ENCODE measurements at regions not wholly inside any gene's neighbourhood (a gene's known extent, or its start where the extent isn't known, plus 50 kb on each side); places are given as distances from the start of the nearest gene placed in this dataset.

DNA sequence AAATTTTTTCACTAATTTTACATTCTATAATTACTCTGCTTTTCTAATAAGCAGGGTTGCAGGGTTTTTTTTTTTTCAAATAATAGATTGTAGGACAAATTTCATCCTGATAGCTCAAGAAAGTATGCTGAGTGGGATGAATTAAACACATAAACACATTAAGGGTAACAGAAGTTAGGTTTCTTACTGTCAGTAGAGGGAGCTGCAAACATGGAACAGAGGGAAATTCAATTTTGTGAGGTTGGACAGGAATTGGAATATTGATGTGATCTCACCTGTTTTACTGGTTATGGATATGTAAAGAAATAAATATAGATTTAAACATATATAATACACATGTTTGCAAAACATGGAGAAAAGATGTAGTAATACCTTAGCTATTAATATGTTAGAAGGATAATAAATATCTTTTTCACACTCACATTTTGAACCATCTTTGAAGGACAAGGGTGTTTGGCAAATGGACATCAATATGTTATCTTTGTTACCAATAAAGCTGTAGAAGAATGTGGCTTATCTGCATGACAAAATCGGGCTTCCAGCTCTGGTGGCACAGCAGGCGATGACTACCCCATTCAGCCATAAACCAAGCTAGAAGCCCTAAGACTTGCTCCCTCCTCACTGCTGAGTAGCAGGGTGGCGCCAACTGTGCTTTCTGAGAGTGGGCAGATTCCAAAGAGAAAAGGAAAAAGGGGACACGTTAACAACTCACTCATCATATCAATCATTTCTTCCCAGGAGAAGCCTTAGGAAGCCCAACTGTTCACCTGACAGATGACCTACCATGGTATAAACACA lies 1257.4 kb downstream of the GATA3 start:
- TF ChIP-seq POLR2A (IDR thresholded peaks at IDR 0.05) (no peak), POLR2AphosphoS5 (IDR thresholded peaks at IDR 0.05) (no peak), CTCF (IDR thresholded peaks at IDR 0.05) (no peak), EP300 (IDR thresholded peaks at IDR 0.05) (no peak)
- H3K27me3 ChIP-seq = no peaks in the 10 kb centered on the region
- WGBS, 2 donors = 61 to 70% methylated on average over 4 of the region's 4 CpGs
- no peaks in the 10 kb centered on the region for H3K36me3 ChIP-seq
- no peaks in the 10 kb centered on the region for H3K4me1 ChIP-seq
- no peak overlapping the region for H3K4me3 ChIP-seq
- intact Hi-C loops (cut with DNase I) = no loop called here
- no peak for DNase-seq
- H3K27ac ChIP-seq = no peak overlapping the region
- no peaks in the 10 kb centered on the region for H3K9me3 ChIP-seq

GRCh38 chr10:9315292-9315691 lies 1260.8 kb downstream of the GATA3 start:
- no peaks in the 10 kb centered on the region for H3K27me3 ChIP-seq
- TF ChIP-seq POLR2AphosphoS5 (IDR thresholded peaks at IDR 0.05) (no peak), EP300 (IDR thresholded peaks at IDR 0.05) (no peak), CTCF (IDR thresholded peaks at IDR 0.05) (no peak), POLR2A (IDR thresholded peaks at IDR 0.05) (no peak)
- intact Hi-C loops (cut with DNase I) = no loop called here
- H3K4me3 ChIP-seq = no peak overlapping the region
- no peak for DNase-seq
- H3K27ac ChIP-seq = no peak overlapping the region
- no peaks in the 10 kb centered on the region for H3K4me1 ChIP-seq
- no peaks in the 10 kb centered on the region for H3K9me3 ChIP-seq
- no peaks in the 10 kb centered on the region for H3K36me3 ChIP-seq

GRCh38 chr10:9331583-9332008 lies 1277.1 kb downstream of the GATA3 start:
- H3K36me3 ChIP-seq = no peaks in the 10 kb centered on the region
- no peak for DNase-seq
- no peaks in the 10 kb centered on the region for H3K9me3 ChIP-seq
- intact Hi-C loops (cut with DNase I) = loop anchor here (5.0 kb wide), 1 partner anchor 1706 kb away; no protein-coding TSS in a partner anchor
- H3K4me1 ChIP-seq = peaks cover 0 to 5% (median 0%) of the 10 kb centered on the region in 4 donors
- H3K27me3 ChIP-seq = no peaks in the 10 kb centered on the region
- no peak overlapping the region for H3K4me3 ChIP-seq
- WGBS, 2 donors = 14 to 25% methylated on average over 3 of the region's 3 CpGs
- peak; percentile 28 to 90 (median 62) for TF ChIP-seq CTCF (IDR thresholded peaks at IDR 0.05)
- TF ChIP-seq POLR2AphosphoS5 (IDR thresholded peaks at IDR 0.05) = peak in 1 of 4 donors; percentile 12
- no peak for TF ChIP-seq POLR2A (IDR thresholded peaks at IDR 0.05)
- H3K27ac ChIP-seq = no peak overlapping the region

- H3K4me3 ChIP-seq = no peak overlapping the region
- intact Hi-C loops (cut with DNase I) = loop anchor here (5.0 kb wide), 1 partner anchor 1703 kb away; no protein-coding TSS in a partner anchor
- peaks cover 0 to 5% (median 0%) of the 10 kb centered on the region in 4 donors for H3K4me1 ChIP-seq
- no peak for DNase-seq
- H3K27me3 ChIP-seq = no peaks in the 10 kb centered on the region
- no peaks in the 10 kb centered on the region for H3K36me3 ChIP-seq
- H3K9me3 ChIP-seq = no peaks in the 10 kb centered on the region
- 88 to 91% methylated on average over 3 of the region's 3 CpGs for WGBS, 2 donors
- H3K27ac ChIP-seq = no peak overlapping the region
- TF ChIP-seq CTCF (IDR thresholded peaks at IDR 0.05) (no peak), POLR2A (IDR thresholded peaks at IDR 0.05) (no peak), POLR2AphosphoS5 (IDR thresholded peaks at IDR 0.05) (no peak), EP300 (IDR thresholded peaks at IDR 0.05) (no peak)
Observed at GRCh38 chr10:9334270-9334669, 1279.8 kb downstream of the GATA3 start.
